ENCODE measurements at regions not wholly inside any gene's neighbourhood (a gene's known extent, or its start where the extent isn't known, plus 50 kb on each side); places are given as distances from the start of the nearest gene placed in this dataset.

- H3K27me3 Mint-ChIP-seq (ENCODE audit: insufficient read depth, low read depth, poor library complexity) = no peaks in the 10 kb centered on the region
- no peak overlapping the region for H3K27ac Mint-ChIP-seq
- no peaks in the 10 kb centered on the region for H3K4me1 ChIP-seq (ENCODE audit: insufficient read depth)
Observed at GRCh38 chr14:84686550-84686949, 843.4 kb upstream of the FLRT2 start.

GRCh38 chr14:84688297-84689025 is 841.5 kb upstream of the FLRT2 start:
- Histone ChIP-seq H3K4me2 (no peak overlapping the region), H3K36me3 (ENCODE audit: insufficient read depth) (no peaks in the 10 kb centered on the region), H2AFZ (no peak overlapping the region), H3K27me3 (ENCODE audit: insufficient read depth) (no peaks in the 10 kb centered on the region), H3K4me1 (ENCODE audit: insufficient read depth) (no peaks in the 10 kb centered on the region), H3K79me2 (replicated peaks; ENCODE audit: insufficient read depth) (no peaks in the 10 kb centered on the region), H3K9me2 (ENCODE audit: insufficient read depth) (no peaks in the 10 kb centered on the region), H3F3A (replicated peaks; ENCODE audit: low read depth) (no peaks in the 10 kb centered on the region), H3K27ac (ENCODE audit: low read depth) (no peak overlapping the region), H3K4me3 (no peak overlapping the region), H4K20me1 (replicated peaks; ENCODE audit: insufficient read depth) (no peaks in the 10 kb centered on the region; the same call in 1 of the 2 replicates)
- Mint-ChIP-seq H3K27ac (no peak overlapping the region), H3K4me1 (no peaks in the 10 kb centered on the region), H3K9me3 (no peaks in the 10 kb centered on the region), H3K27me3 (ENCODE audit: insufficient read depth, low read depth, poor library complexity) (no peaks in the 10 kb centered on the region), H3K4me3 (no peak overlapping the region), H3K36me3 (ENCODE audit: low read depth) (no peaks in the 10 kb centered on the region)
- no peak for DNase-seq (ENCODE audit: low spot score)
- ATAC-seq = no peak
- TF ChIP-seq EZH2 (IDR thresholded peaks at IDR 0.05; ENCODE audit: low read depth, unreplicated experiment) = no peak
- no peak for TF ChIP-seq EZH2phosphoT487 (IDR thresholded peaks at IDR 0.05; ENCODE audit: unreplicated experiment)
- no peak for TF ChIP-seq CTCF (conservative IDR thresholded peaks at IDR 0.05; ENCODE audit: low read depth in 2 of 2)
- TF ChIP-seq JUNB (IDR thresholded peaks at IDR 0.05; ENCODE audit: unreplicated experiment) = no peak
- no peak for TF ChIP-seq POLR2AphosphoS5 (IDR thresholded peaks at IDR 0.05; ENCODE audit: low read depth)
- TF ChIP-seq ZNF114 (CRISPR knock-in tag; IDR thresholded peaks at IDR 0.05) = no peak
- TF ChIP-seq REST (IDR thresholded peaks at IDR 0.05; ENCODE audit: unreplicated experiment) = no peak
- TF ChIP-seq STAT1 (IDR thresholded peaks at IDR 0.05; ENCODE audit: unreplicated experiment) = no peak
- no peak for TF ChIP-seq CREB1 (CRISPR knock-in tag; IDR thresholded peaks at IDR 0.05; ENCODE audit: low read depth)
- no peak for TF ChIP-seq ETS1 (IDR thresholded peaks at IDR 0.05)
- no peak for TF ChIP-seq NANOG (IDR thresholded peaks at IDR 0.05; ENCODE audit: borderline replicate concordance)
- TF ChIP-seq ZNF331 (CRISPR knock-in tag; IDR thresholded peaks at IDR 0.05; ENCODE audit: low read depth) = no peak

More at GRCh38 chr14:84686550-84686949, 843.4 kb upstream of the FLRT2 start:
- no peaks in the 10 kb centered on the region for H3K79me2 ChIP-seq (replicated peaks; ENCODE audit: insufficient read depth)
- H3K27ac ChIP-seq (ENCODE audit: low read depth) = no peak overlapping the region
- Mint-ChIP-seq H3K4me1 (no peaks in the 10 kb centered on the region), H3K9me3 (no peaks in the 10 kb centered on the region), H3K4me3 (no peak overlapping the region), H3K36me3 (ENCODE audit: low read depth) (no peaks in the 10 kb centered on the region)
- H4K20me1 ChIP-seq (replicated peaks; ENCODE audit: insufficient read depth) = no peaks in the 10 kb centered on the region
- no peak for ATAC-seq
- H3K4me2 ChIP-seq = no peak overlapping the region
- no peaks in the 10 kb centered on the region for H3K27me3 ChIP-seq (ENCODE audit: insufficient read depth)
- no peak overlapping the region for H2AFZ ChIP-seq
- no peak for DNase-seq (ENCODE audit: low spot score)
- no peak for TF ChIP-seq ZNF331 (CRISPR knock-in tag; IDR thresholded peaks at IDR 0.05; ENCODE audit: low read depth)
- no peak for TF ChIP-seq STAT1 (IDR thresholded peaks at IDR 0.05; ENCODE audit: unreplicated experiment)
- no peak for TF ChIP-seq EZH2 (IDR thresholded peaks at IDR 0.05; ENCODE audit: low read depth, unreplicated experiment)
- TF ChIP-seq ZNF114 (CRISPR knock-in tag; IDR thresholded peaks at IDR 0.05) = no peak
- TF ChIP-seq CREB1 (CRISPR knock-in tag; IDR thresholded peaks at IDR 0.05; ENCODE audit: low read depth) = no peak
- H3K4me3 ChIP-seq = no peak overlapping the region
- H3K9me2 ChIP-seq (ENCODE audit: insufficient read depth) = no peaks in the 10 kb centered on the region
- H3F3A ChIP-seq (replicated peaks; ENCODE audit: low read depth) = no peaks in the 10 kb centered on the region
- H3K36me3 ChIP-seq (ENCODE audit: insufficient read depth) = no peaks in the 10 kb centered on the region

All from GM23338 (cell line).